ENCODE measurements at regions not wholly inside any gene's neighbourhood (a gene's known extent, or its start where the extent isn't known, plus 50 kb on each side); places are given as distances from the start of the nearest gene placed in this dataset.

DNA sequence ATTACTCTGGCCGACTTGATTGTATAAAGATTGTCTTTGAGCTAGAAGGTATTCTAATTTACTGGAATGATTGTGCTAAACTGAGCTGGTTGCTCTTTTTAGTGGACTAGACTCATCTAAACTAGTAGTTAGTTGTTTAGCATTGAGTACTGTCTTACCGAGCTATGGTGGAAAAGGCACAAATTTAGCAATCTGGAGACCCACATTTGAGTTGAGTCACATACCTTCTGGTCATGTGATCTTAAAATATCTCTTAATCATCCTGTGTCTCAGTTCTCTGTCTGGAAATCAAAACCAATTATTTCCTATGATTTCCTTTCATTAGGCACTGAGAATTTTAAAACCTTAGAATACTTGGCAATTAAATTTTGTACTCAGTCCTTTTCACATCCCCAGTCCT, 349.5 kb downstream of the IRS2 start:
- TF ChIP-seq SETDB1 (IDR thresholded peaks at IDR 0.05; ENCODE audit: insufficient read length, low read length) = no peak
- TF ChIP-seq, protein P1, sequence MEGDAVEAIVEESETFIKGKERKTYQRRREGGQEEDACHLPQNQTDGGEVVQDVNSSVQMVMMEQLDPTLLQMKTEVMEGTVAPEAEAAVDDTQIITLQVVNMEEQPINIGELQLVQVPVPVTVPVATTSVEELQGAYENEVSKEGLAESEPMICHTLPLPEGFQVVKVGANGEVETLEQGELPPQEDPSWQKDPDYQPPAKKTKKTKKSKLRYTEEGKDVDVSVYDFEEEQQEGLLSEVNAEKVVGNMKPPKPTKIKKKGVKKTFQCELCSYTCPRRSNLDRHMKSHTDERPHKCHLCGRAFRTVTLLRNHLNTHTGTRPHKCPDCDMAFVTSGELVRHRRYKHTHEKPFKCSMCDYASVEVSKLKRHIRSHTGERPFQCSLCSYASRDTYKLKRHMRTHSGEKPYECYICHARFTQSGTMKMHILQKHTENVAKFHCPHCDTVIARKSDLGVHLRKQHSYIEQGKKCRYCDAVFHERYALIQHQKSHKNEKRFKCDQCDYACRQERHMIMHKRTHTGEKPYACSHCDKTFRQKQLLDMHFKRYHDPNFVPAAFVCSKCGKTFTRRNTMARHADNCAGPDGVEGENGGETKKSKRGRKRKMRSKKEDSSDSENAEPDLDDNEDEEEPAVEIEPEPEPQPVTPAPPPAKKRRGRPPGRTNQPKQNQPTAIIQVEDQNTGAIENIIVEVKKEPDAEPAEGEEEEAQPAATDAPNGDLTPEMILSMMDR (tag by site-specific recombination; IDR thresholded peaks at IDR 0.05) = no peak
- TF ChIP-seq ZNF184 (tag by site-specific recombination; IDR thresholded peaks at IDR 0.05) = no peak
- no peak for TF ChIP-seq ZNF274 (IDR thresholded peaks at IDR 0.05; ENCODE audit: low read length)
- no peak for TF ChIP-seq ZNF274 (tag by site-specific recombination; IDR thresholded peaks at IDR 0.05; ENCODE audit: borderline replicate concordance)
- TF ChIP-seq, protein P2, sequence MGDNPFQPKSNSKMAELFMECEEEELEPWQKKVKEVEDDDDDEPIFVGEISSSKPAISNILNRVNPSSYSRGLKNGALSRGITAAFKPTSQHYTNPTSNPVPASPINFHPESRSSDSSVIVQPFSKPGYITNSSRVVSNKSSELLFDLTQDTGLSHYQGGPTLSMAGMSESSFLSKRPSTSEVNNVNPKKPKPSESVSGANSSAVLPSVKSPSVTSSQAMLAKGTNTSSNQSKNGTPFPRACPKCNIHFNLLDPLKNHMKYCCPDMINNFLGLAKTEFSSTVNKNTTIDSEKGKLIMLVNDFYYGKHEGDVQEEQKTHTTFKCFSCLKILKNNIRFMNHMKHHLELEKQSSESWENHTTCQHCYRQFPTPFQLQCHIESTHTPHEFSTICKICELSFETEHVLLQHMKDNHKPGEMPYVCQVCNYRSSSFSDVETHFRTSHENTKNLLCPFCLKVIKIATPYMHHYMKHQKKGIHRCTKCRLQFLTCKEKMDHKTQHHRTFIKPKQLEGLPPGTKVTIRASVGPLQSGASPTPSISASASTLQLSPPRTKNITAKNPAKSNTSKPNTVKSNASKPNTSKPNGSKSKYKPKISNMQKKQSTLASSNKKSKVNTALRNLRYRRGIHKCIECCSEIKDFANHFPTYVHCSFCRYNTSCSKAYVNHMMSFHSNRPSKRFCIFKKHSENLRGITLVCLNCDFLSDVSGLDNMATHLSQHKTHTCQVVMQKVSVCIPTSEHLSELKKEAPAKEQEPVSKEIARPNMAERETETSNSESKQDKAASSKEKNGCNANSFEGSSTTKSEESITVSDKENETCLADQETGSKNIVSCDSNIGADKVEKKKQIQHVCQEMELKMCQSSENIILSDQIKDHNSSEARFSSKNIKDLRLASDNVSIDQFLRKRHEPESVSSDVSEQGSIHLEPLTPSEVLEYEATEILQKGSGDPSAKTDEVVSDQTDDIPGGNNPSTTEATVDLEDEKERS (tag by site-specific recombination; IDR thresholded peaks at IDR 0.05) = no peak
- TF ChIP-seq ZNF266 (tag by site-specific recombination; IDR thresholded peaks at IDR 0.05; ENCODE audit: low read depth) = no peak
- TF ChIP-seq ZNF596 (tag by site-specific recombination; IDR thresholded peaks at IDR 0.05) = no peak
- no peak for TF ChIP-seq ZNF426 (tag by site-specific recombination; IDR thresholded peaks at IDR 0.05)
- TF ChIP-seq YY1 (tag by site-specific recombination; IDR thresholded peaks at IDR 0.05) = no peak
- no peak for TF ChIP-seq ZNF701 (tag by site-specific recombination; IDR thresholded peaks at IDR 0.05)
- TF ChIP-seq, protein P3, sequence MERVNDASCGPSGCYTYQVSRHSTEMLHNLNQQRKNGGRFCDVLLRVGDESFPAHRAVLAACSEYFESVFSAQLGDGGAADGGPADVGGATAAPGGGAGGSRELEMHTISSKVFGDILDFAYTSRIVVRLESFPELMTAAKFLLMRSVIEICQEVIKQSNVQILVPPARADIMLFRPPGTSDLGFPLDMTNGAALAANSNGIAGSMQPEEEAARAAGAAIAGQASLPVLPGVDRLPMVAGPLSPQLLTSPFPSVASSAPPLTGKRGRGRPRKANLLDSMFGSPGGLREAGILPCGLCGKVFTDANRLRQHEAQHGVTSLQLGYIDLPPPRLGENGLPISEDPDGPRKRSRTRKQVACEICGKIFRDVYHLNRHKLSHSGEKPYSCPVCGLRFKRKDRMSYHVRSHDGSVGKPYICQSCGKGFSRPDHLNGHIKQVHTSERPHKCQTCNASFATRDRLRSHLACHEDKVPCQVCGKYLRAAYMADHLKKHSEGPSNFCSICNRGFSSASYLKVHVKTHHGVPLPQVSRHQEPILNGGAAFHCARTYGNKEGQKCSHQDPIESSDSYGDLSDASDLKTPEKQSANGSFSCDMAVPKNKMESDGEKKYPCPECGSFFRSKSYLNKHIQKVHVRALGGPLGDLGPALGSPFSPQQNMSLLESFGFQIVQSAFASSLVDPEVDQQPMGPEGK (tag by site-specific recombination; IDR thresholded peaks at IDR 0.05) = no peak
- no peak for TF ChIP-seq ZNF174 (tag by site-specific recombination; IDR thresholded peaks at IDR 0.05)
- TF ChIP-seq HOXA7 (CRISPR knock-in tag; IDR thresholded peaks at IDR 0.05; ENCODE audit: borderline replicate concordance) = no peak
- no peak for TF ChIP-seq KLF1 (tag by site-specific recombination; IDR thresholded peaks at IDR 0.05)
